Myocyte (in vitro differentiated cells): ENCODE measurements at regions not wholly inside any gene's neighbourhood (a gene's known extent, or its start where the extent isn't known, plus 50 kb on each side); places are given as distances from the start of the nearest gene placed in this dataset.

Source experiments
- DNase-seq: peaks from one replicate; pipeline ENCODE4 v3.0.0-alpha.2; 2012; ENCODE audit warnings: low read depth

DNA sequence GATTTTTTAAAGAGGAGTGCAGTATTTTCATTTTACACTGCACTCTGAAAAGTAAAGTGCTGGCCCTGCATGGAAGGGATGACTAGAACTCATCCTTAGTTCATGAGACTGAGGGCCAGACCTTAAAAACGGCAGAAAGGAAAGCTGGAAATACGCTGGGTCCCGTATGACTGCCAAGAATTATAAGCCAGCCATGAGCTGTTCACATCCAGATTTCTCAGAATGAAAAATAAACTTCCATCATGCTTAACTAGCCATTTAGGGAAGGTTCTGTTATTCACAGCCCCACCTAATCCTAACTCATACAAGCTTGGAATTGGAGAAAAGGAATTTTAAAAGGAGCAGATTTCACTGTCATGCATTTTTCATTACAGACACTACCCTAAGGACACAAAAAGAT is 894.4 kb downstream of the FAT4 start:
- DNase-seq, result no peak

DNA sequence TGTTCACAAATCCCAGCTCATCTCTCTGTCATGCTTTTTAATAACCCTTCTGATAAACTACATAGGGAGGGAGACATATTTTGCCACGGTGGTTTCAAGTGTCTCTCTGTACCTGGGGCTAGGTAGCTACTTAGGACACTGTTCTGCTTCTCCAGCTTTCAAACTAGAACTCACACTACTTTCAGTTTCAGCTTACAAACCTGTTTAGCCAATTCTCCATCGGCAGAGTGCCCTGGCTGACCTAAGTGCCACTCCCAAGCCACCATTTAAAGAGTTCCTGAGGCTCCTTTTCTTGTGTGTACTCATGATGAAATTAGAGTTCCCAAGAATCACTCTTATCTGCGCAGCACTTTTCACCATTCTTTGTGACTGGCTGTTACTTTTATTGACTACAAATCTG is 899.2 kb downstream of the FAT4 start:
- DNase-seq, result no peak

DNA sequence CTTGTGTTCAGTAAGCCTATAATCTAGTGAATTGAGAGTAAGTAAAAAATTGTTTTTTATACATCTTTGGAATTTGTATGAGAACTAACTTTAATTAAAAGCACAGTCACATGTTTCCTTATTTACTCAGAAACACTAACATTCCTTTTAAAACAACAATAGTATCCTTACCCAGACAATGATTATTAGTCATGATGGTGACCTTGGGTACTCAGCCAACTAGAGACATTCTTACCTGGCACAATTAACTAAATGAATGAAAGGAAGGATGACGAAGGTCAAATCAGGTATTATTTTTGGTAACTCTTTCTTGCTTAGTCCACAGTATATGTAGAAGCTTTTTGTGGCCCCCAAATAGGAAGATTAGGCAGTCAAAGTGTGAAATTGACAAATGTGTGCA is 901.0 kb downstream of the FAT4 start:
- no peak for DNase-seq

DNA sequence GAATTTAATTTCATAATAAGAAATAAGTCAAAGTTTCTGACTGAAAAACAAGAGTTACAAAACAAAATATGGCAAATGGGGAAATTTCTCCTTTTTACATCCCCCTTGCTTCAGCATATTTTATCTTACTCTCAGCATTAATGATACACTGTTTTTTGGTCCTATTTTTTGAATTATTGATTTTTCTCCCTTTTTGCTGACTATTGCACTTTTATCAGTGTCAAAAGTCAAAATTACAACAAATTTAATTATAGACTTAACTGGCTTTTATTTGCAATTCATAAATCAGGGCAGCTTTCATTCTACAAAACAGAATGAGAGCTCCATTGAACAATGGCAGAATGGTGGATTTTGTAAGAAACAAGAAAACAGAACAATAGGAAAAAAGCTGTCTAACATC is 901.9 kb downstream of the FAT4 start:
- DNase-seq, result no peak

DNA sequence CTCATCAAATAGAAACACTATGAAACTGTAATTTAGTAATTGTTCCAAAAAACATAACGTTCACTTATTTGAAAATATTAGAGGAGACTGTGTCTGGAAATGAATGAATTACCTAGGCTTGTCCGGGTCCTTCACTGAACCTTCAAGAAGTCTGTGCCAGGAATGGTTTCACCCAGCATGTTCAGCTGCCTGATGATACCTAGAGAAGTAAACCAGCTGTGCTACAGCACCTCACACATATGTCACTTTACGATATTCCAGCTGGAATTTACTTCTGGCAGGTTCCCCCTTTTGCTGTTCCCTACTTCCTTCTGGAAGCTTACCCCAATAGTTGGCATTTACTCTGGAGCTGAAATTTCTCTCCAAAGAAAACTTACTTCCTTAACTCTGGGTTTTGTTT is 906.5 kb downstream of the FAT4 start:
- DNase-seq, result no peak

DNA sequence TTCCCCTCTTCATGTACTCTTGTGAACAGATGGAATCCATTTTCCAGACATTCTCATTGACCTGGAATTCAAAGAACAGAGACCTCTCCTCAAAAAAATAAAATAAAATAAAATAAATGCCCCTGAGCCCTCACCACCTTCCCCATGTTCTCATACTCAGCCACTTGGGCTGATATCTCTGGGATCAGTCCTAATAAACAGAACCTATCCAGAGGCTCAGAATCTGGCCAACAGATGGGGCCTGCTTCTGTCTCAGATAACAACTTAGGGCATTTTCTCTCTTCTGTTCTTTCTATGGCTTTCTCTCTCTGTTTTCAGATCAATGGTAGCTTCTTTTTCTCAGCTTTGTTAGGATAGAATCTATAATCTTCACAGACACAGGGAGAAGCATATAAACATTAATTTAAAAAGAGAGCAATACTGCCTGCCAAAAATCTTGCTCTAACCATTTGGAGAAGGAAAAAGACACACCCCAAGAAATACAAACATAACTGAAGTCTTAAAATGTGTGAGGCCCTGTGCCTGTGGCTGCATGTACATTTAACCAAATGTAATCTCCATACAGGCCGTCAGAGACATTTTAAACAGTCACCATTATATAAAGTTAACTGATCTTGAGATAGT is 907.1 kb downstream of the FAT4 start:
- DNase-seq, result no peak

DNA sequence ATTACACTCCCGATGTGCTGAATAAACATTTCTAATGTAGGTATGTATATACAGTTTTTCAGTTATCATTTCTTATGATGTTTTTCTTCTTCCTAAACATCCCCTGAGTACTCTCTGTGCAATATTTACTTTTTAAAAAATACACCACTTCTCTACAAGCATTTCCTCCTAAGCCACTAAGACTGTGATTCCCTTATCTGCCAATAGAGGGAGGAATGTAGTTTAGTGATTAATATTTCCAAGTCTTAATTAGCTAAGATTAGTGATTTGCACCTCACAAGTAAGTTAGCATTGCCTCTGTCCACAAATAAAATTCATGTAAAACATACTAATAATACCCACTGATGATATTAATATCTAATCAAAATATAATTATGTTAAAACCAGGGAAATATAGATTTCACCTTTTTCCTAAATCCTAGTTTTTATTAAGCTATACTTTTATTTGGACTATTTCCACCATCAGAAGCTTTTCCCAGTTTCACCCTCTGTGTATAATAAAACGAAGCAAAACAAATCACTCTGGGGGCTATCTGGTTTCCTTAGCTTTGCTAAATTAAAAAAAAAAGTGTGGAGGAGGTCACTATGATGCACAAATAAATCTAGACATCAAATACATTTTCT is 909.1 kb downstream of the FAT4 start:
- DNase-seq, result peak; percentile 37

DNA sequence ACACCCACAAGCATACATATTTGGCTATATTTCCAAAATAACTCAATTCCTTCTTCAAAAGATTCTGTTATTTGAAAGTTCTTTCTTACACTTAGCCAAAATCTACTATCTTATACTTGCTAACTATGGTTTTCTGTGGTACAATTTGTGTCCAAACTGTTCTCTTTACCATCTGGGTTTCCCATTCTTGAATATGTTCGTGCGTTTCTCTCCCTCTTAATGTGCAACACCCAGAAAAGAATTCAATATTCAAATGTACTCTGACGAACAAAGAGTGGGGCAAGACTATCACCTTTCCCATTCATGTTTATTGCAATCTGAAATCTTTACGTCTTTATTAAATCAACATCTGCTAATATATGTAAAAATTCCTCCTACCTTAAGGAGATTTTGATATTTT is 912.7 kb downstream of the FAT4 start:
- no peak for DNase-seq

DNA sequence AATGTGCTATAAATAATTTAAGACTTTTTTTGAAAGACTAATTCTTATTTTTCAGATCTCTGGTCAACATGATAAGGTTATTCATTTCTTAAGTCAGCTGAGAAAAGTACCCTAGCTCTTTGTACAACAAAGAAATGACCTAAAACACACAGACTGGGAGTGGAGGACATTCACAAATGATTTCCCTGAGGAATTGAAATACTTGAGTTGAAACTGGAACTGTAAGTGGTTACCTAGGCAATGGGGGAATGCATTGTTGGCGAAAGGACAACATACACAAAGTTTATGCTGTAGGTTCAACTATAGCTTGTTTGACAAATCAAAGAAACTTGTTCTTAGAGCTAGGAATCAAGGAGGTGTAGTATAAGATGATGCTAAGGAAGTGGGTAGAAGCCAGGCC is 915.5 kb downstream of the FAT4 start:
- no peak for DNase-seq

DNA sequence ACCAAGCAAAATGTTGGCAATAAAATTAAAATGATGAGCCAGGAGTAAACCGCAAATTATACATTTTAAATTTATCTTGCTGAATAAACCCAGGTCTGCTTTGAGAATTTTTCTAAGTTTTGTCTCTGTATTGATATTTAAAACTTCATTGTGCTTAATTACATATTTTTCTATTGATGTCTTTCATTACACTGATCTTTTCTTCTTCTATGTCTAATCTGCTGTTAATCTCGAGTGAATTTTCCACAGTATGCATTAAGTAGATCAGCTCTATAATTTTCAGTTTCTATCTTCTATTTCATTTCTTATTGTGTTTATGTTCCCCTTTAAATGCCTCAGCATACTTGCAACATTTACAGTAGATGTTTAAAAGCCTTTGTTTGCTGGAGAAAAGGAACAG is 918.7 kb downstream of the FAT4 start:
- no peak for DNase-seq

DNA sequence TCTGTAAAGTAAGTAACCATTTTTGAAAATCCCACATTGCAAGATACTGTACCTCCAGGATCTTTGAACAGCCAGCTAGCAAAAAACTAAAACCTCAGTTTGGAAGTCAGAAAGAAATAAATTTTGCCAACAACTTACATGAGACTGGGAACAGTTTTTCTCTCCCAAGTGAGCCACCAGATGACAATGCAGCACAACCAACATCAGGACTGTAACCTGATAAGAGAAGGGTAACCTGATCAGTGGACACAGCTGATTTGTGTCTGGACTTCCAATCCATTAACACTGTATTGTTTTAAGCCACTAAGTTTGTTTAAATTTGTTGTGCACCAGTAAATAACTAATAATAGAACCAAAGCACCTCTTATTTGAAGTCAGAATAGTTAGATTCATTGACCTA is 923.3 kb downstream of the FAT4 start:
- peak; percentile 71 for DNase-seq

DNA sequence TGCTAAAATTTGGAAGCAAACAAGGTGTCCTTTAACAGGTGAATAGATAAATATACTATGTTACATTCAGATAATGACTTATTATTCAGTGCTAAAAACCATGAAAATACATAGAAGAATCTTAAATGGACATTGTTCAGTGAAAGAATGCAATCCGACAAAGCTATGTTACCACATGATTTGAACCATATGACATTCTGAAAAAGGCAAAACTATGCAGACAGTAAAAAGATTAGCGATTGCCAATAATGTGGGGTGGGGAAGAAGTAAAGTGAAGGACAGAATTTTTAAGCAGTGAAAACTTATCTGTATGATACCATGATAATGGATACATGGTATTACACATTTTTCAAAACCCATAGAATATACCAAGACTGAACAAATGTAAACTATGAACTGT is 926.9 kb downstream of the FAT4 start:
- DNase-seq, result no peak

DNA sequence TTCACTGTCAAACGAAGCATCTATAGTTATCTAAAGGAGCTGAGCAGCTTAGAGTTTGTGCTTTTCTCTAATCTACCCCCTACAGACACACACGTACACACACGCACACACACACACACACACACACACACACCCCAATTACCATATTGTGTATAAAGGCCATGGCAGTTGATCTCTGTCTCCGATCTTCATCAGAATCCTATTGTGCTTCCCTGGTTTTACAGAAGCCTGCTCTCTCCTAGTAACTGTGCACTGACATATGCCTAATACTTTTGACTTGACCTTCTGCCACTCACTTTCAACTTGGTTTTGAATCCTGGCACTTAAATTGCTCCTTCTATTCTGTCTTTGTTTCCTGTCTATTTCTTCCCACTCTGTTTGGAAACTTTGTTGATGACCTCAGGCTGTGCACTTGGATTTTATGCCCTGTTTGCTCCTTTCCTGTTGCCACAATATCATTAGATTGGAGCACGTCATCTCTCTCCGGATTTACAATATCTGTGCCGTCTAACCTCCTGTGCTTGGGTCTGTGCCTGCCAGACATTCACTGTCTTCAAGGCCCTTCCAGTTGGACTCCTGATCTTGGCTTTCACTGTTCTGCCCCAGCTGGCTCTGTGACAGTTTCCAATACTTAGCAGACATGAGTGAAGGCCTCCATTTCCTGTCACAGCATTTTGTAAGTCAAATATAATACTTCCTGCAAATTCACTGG is 928.1 kb downstream of the FAT4 start:
- no peak for DNase-seq

DNA sequence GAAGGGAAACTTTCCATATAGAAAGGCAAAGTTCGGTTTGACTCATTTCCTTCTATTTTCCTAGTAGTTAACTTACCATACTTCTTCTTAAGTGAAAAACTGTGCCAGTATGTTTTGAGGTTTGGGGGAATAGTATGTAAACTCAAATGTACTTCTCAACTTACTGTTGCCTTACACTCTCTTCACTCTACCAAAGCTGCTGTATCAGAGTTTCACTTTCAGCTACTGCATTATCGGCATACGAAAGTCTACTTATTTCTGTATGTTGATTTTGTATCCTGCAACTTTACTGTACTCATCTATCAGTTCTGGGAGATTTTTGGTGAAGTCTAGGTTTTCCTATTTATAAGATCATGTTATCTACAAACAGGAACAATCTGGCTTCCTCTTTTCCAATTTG is 932.7 kb downstream of the FAT4 start:
- DNase-seq, result no peak

DNA sequence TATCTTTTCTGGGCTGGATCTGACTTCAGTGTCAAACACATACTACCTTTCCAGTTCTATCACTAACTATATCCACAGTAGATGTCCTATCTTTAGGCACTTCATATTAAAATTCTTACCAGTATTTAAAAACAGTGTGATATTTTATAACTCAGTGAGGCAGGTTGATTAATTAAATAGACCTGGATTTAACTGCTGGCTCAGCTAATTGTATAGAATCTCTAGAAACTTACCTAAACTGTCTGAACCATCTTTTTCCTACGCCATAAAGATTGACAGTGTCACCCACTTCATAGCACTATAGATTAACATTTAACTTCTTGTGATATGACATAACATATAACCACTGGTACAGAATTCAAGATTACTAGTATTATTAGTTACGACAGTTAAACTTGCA is 935.3 kb downstream of the FAT4 start:
- DNase-seq, result no peak

DNA sequence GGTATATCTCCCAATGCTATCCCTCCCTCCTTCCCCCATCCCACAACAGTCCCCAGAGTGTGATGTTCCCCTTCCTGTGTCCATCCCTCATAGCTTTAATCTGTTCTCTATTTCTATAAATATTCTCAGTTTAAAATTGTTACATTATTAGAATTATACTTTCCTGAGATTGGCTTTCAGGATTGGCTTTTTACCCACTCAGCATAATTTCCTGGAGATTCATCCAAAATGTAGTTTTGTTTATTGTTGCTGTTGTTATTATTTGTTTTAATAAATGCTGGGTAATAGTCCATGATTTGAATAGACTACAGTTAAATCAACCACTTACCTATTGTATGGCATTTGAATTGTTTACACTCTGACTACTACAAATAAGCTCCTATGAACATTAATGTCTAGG is 936.4 kb downstream of the FAT4 start:
- DNase-seq, result no peak

DNA sequence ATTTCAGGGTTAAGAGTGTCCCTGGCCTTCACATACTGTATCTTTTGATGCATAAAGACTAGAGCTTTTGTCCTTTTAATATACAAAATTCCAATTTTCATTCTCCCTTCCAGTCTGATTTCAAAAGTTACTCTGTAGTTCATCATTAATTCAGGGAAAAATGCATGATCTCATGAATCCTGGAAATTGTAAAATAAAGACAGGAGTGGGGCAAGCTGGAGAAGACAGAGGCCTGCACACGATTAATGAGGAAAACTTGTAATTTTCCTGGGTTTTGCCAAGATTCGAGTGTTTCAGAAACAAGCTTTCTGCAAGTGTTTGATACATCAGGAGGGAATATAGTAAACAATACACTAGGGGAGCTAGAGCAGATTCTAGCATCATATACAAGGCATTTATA is 947.9 kb downstream of the FAT4 start:
- DNase-seq, result no peak

DNA sequence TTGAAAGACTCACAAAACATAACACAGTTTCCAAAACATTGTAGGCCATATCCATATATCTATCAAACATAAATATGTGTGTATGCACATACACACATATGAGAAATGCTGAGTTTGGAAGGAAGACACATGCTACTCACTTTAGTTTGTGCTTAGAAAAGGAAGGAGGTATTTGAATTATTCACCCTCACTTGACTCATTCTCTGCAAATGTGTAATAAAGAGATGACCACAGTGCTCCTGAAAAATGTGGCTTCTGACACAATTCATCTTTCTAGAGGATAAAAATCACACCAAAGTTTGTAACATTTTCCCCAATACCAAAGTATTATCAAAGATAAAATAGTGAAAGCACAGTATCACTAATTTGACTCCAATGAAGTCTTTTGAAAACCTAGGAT is 950.1 kb downstream of the FAT4 start:
- DNase-seq, result peak; percentile 26

DNA sequence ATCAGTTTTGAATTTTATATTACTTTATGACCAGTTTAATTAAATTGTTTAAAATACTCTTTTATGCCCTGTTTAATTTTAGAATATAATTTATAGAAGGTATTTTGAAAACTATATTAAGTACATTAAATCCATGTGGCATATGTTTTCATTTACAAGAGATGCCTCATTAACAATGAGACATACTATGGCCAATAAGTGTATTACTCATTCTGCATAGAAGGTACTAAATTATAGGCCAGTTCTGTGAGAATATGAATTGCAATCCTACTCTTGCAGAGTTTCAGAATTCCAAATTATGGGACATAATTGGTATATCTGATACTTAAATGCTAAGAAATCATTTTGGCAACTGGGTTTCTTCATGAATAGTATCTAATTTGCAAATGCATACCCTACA is 951.1 kb downstream of the FAT4 start:
- no peak for DNase-seq

DNA sequence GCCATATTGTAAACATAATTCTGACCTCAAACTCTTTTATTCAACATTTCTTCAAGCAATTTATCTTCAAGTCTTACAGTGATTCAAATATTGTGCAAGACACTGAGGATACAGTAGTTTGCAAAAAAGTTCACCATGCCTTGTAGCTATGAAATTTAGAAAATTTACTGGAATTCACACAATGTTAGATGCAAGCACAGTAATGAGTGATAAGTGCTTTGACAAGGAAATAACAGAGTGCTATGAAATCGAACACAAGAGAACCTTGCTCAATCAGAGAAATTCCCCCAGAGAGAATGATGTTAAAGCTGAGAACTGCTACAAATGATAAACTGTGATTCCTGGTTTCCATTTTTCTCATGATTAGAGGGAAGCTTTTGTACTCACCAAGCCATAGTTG is 952.9 kb downstream of the FAT4 start:
- DNase-seq, result no peak

DNA sequence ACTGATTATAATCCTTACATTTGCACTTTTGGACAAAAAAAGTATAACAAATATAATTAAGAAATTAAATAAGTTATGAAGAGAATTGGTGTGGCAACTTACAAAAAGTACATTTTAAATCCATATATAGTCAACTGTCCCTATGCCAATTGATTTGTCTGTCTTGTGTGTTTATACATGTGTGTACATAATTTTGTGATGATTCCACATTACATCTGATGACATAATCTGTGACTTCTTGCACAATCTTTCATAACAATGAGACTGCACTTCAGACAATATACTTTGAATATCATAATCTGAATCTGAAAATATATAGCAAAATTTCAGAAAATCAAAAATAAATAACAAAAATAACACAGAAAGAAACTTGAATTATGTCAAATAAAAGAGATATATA is 953.4 kb downstream of the FAT4 start:
- no peak for DNase-seq

DNA sequence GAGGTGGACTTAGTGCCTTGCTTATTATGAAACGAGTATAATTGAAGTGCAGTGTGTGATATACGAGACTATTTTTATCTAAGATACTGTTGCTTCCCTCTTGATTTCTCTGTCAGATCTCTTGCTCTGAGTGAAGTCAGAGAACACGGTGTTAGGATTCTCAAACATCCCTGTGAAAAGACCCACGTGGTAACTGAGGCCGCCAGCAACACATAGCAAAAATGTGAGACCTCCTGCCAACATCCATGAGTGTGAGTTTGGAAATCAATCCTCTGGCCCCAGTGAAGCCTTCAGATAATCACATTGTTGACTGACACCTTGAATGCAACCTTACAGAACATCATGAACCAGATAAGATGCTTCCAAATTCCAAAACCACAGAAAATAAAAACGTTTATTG is 954.4 kb downstream of the FAT4 start:
- no peak for DNase-seq

DNA sequence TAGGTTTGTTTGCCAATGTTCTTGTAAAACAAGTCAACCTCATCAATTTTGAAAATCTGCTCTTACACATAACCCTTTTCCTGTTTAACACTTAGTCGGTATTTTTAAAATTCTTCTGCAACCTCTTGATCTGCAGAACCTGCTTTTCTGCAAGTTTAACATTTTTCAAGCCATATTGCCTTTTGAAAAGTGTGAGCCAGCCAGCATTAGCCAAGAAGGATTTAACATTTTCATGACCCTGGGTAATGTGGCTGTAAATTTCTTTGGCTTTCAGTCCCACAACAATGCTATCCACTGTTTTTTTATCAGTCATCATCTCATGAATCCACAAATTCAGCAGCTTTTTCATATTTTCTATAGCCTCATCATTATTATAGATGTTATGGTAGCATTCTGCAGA is 956.5 kb downstream of the FAT4 start:
- DNase-seq, result no peak
